Mesenchymal stem cell (in vitro differentiated cells and primary cell): ENCODE measurements at regions not wholly inside any gene's neighbourhood (a gene's known extent, or its start where the extent isn't known, plus 50 kb on each side); places are given as distances from the start of the nearest gene placed in this dataset.

Experiments used
- DNase-seq: peaks from one replicate; pipeline ENCODE4 v3.0.0-alpha.2; 2013
- H2AFZ ChIP-seq: one replicate; pipeline ENCODE4 v1.6.1; 2013; ENCODE audit warnings: low read depth, mild to moderate bottlenecking, control low read depth, inconsistent platforms, low read length, moderate library complexity
- H2AK5ac ChIP-seq: 2 replicates; pipeline ENCODE4 v1.6.1; 2013; ENCODE audit warnings: low read length, moderate library complexity, mild to moderate bottlenecking, inconsistent platforms; ENCODE audit not compliant: severe bottlenecking
- H2BK120ac ChIP-seq: one replicate; pipeline ENCODE4 v1.6.1; 2013; ENCODE audit warnings: low read depth, mild to moderate bottlenecking, inconsistent platforms, low read length, moderate library complexity
- H2BK12ac ChIP-seq, 2 experiments: one replicate each; pipeline ENCODE4 v1.6.1; 2013; ENCODE audit warnings: inconsistent platforms in 2 of 2, low read length in 2 of 2, mild to moderate bottlenecking in 2 of 2, moderate library complexity in 2 of 2, control low read depth in 1 of 2
- H2BK15ac ChIP-seq: one replicate; pipeline ENCODE4 v1.6.1; 2013; ENCODE audit warnings: mild to moderate bottlenecking, low read depth, inconsistent platforms; ENCODE audit not compliant: poor library complexity, severe bottlenecking
- H2BK5ac ChIP-seq: 2 replicates; pipeline ENCODE4 v1.6.1; 2013; ENCODE audit warnings: low read depth, mild to moderate bottlenecking, low read length, control low read depth, inconsistent platforms; ENCODE audit not compliant: poor library complexity, severe bottlenecking
- H3K14ac ChIP-seq, 2 experiments: one replicate each; pipeline ENCODE4 v1.6.1; 2013; ENCODE audit warnings: inconsistent platforms in 2 of 2, low read length in 2 of 2, control low read depth in 1 of 2, mild to moderate bottlenecking in 1 of 2, moderate library complexity in 1 of 2
- H3K18ac ChIP-seq, 2 experiments: one replicate each; pipeline ENCODE4 v1.6.1; 2013; ENCODE audit warnings: inconsistent platforms in 2 of 2, low read length in 2 of 2, control low read depth in 1 of 2, low read depth in 1 of 2, mild to moderate bottlenecking in 1 of 2
- H3K23ac ChIP-seq, 2 experiments: one replicate each; pipeline ENCODE4 v1.6.1; 2013; ENCODE audit warnings: inconsistent platforms in 2 of 2, low read length in 2 of 2, mild to moderate bottlenecking in 2 of 2, moderate library complexity in 2 of 2, control low read depth in 1 of 2
- H3K27ac ChIP-seq: 2 replicates; pipeline ENCODE4 v1.5.1; 2013; ENCODE audit warnings: mild to moderate bottlenecking, moderate library complexity, low read length, control low read depth, inconsistent platforms; ENCODE audit not compliant: poor library complexity, severe bottlenecking
- H3K27me3 ChIP-seq, 2 experiments: 2 replicates each; pipeline versions ENCODE4 v1.6.1 to v1.7.0; 2013; ENCODE audit warnings: low read length in 2 of 2, mild to moderate bottlenecking in 2 of 2, moderate library complexity in 2 of 2, control low read depth in 1 of 2, inconsistent platforms in 1 of 2; ENCODE audit not compliant: control insufficient read depth in 1 of 2, insufficient read depth in 1 of 2
- H3K36me3 ChIP-seq, 2 experiments: 2 replicates each; pipeline versions ENCODE4 v1.6.1 to v1.7.0; 2013; ENCODE audit warnings: low read length in 2 of 2, control low read depth in 1 of 2, inconsistent platforms in 1 of 2, low read depth in 1 of 2, mild to moderate bottlenecking in 1 of 2; ENCODE audit not compliant: insufficient read depth in 2 of 2, control insufficient read depth in 1 of 2
- H3K4ac ChIP-seq, 2 experiments: one replicate each; pipeline ENCODE4 v1.6.1; 2013; ENCODE audit warnings: inconsistent platforms in 2 of 2, low read length in 2 of 2, mild to moderate bottlenecking in 2 of 2, moderate library complexity in 2 of 2, control low read depth in 1 of 2, low read depth in 1 of 2
- H3K4me1 ChIP-seq: 2 replicates; pipeline ENCODE4 v1.6.1; 2013; ENCODE audit warnings: low read depth, low read length, control low read depth; ENCODE audit not compliant: control insufficient read depth, insufficient read depth
- H3K4me2 ChIP-seq: 2 replicates; pipeline ENCODE4 v1.6.1; 2013; ENCODE audit warnings: low read length, mild to moderate bottlenecking, inconsistent platforms; ENCODE audit not compliant: poor library complexity, severe bottlenecking
- H3K4me3 ChIP-seq, 2 experiments: 2 replicates each; pipeline versions ENCODE4 v1.5.1 to v1.7.0; 2013; ENCODE audit warnings: low read length in 2 of 2, mild to moderate bottlenecking in 2 of 2, control low read depth in 1 of 2, low read depth in 1 of 2; ENCODE audit not compliant: insufficient read depth in 1 of 2
- H3K79me1 ChIP-seq: replicated peaks from 2 replicates; pipeline ENCODE4 v1.6.1; 2013; ENCODE audit warnings: mild to moderate bottlenecking, control low read depth, low read length, inconsistent platforms; ENCODE audit not compliant: poor library complexity, severe bottlenecking
- H3K9ac ChIP-seq: 2 replicates; pipeline ENCODE4 v1.7.0; 2013; ENCODE audit warnings: mild to moderate bottlenecking, low read length, moderate library complexity
- H3K9me3 ChIP-seq: 2 replicates; pipeline ENCODE4 v1.7.0; 2013; ENCODE audit warnings: mild to moderate bottlenecking, low read length; ENCODE audit not compliant: control insufficient read depth
- H4K8ac ChIP-seq: one replicate; pipeline ENCODE4 v1.6.1; 2013; ENCODE audit warnings: inconsistent platforms, mild to moderate bottlenecking, low read length, moderate library complexity
- H4K91ac ChIP-seq: one replicate; pipeline ENCODE4 v1.6.1; 2013; ENCODE audit warnings: mild to moderate bottlenecking, low read length, inconsistent platforms
- whole genome bisulfite sequencing: methylation state at CpG from one replicate; pipeline ENCODE4 v1.1.7; 2013; ENCODE audit warnings: mixed read lengths; 5-methylcytosine and 5-hydroxymethylcytosine counted together

DNA sequence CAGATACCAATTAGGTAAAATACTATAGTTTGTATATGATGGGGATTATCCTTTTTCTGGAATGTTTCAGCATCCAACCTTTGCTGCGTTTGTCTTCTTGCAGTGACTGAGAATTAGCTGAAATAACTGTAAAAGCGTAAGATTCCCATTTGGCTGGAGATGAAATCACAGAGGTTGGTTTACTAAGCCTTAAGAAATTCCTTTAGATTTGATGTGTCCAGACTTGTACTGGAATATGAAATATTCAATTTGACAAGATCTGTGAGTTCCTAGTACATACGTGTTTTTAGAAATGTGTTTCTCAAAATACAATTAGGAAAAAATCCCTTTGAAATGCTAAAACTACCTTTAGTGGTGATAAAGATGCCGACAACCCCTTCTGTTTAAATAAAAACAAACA is 286.0 kb upstream of the DMRT1 start:
- no peak overlapping the region for H3K23ac ChIP-seq
- H3K4ac ChIP-seq, result no peak overlapping the region
- no peak overlapping the region for H2AK5ac ChIP-seq
- H4K8ac ChIP-seq, result no peak overlapping the region
- H3K79me1 ChIP-seq, result no peaks in the 10 kb centered on the region
- no peak overlapping the region for H3K4me3 ChIP-seq
- no peaks in the 10 kb centered on the region for H3K9me3 ChIP-seq
- no peak overlapping the region for H2BK120ac ChIP-seq
- H2BK5ac ChIP-seq, result no peak overlapping the region
- no peak overlapping the region for H3K27ac ChIP-seq
- no peak overlapping the region for H3K18ac ChIP-seq
- H3K27me3 ChIP-seq, result no peaks in the 10 kb centered on the region
- H3K36me3 ChIP-seq, result no peaks in the 10 kb centered on the region
- H3K4me2 ChIP-seq, result no peak overlapping the region
- H3K4me1 ChIP-seq, result peaks cover 3% of the 10 kb centered on the region
- no peak overlapping the region for H2AFZ ChIP-seq
- no peak overlapping the region for H3K14ac ChIP-seq
- H4K91ac ChIP-seq, result no peak overlapping the region
- no peak overlapping the region for H2BK15ac ChIP-seq
- H2BK12ac ChIP-seq, result no peak overlapping the region
- WGBS, result 88% methylated on average over 2 of the region's 4 CpGs
- H3K9ac ChIP-seq, result peak overlapping the region; percentile 13
- DNase-seq, result no peak

GRCh38 chr9:556199-556598 is 285.3 kb upstream of the DMRT1 start:
- H2BK5ac ChIP-seq, result no peak overlapping the region
- no peak overlapping the region for H2AFZ ChIP-seq
- no peak overlapping the region for H4K91ac ChIP-seq
- H3K4me2 ChIP-seq, result no peak overlapping the region
- H3K36me3 ChIP-seq, result no peaks in the 10 kb centered on the region
- H3K79me1 ChIP-seq, result no peaks in the 10 kb centered on the region
- H3K4ac ChIP-seq, result no peak overlapping the region
- no peak overlapping the region for H2AK5ac ChIP-seq
- no peak overlapping the region for H2BK120ac ChIP-seq
- H3K4me1 ChIP-seq, result peaks cover 3% of the 10 kb centered on the region
- H3K23ac ChIP-seq, result no peak overlapping the region
- no peak overlapping the region for H3K18ac ChIP-seq
- no peak overlapping the region for H4K8ac ChIP-seq
- no peaks in the 10 kb centered on the region for H3K9me3 ChIP-seq
- H3K14ac ChIP-seq, result no peak overlapping the region
- no peak overlapping the region for H2BK12ac ChIP-seq
- H3K9ac ChIP-seq, result peak overlapping the region; percentile 13
- no peak overlapping the region for H2BK15ac ChIP-seq
- no peak overlapping the region for H3K27ac ChIP-seq
- no peaks in the 10 kb centered on the region for H3K27me3 ChIP-seq
- no peak for DNase-seq
- 69% methylated on average over 2 of the region's 3 CpGs for WGBS
- no peak overlapping the region for H3K4me3 ChIP-seq

DNA sequence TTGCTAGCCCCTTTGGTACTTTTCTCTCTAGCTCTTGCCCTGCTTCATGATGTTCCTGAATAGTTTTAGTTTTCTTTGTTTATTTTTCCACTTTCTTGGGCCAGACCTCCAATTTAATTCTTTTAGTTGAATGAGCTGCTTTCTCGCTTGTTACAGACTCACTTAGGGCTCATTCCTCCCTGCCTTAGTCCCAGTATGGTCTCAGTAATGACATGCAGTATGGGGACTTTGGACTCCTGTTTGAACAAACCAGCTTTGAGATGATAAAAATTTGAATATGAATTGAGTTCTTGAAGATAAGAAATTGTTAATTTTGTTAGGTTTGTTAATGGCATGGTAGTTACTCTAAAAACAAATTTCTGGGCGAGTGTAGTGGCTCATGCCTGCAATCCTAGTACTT is 284.8 kb upstream of the DMRT1 start:
- Histone ChIP-seq H3K27me3 (no peaks in the 10 kb centered on the region), H3K9me3 (no peaks in the 10 kb centered on the region), H3K14ac (no peak overlapping the region), H2BK5ac (no peak overlapping the region), H2AK5ac (no peak overlapping the region), H3K27ac (no peak overlapping the region), H2AFZ (no peak overlapping the region), H3K79me1 (no peaks in the 10 kb centered on the region), H3K9ac (peak overlapping the region; percentile 9), H3K23ac (no peak overlapping the region), H3K36me3 (no peaks in the 10 kb centered on the region), H2BK15ac (no peak overlapping the region), H3K4me1 (peaks cover 3% of the 10 kb centered on the region), H3K4me2 (no peak overlapping the region), H3K18ac (no peak overlapping the region), H3K4ac (no peak overlapping the region), H3K4me3 (no peak overlapping the region), H4K8ac (no peak overlapping the region), H4K91ac (no peak overlapping the region), H2BK120ac (no peak overlapping the region), H2BK12ac (no peak overlapping the region)
- DNase-seq, result no peak
- 60% methylated on average over 2 of the region's 2 CpGs for WGBS

DNA sequence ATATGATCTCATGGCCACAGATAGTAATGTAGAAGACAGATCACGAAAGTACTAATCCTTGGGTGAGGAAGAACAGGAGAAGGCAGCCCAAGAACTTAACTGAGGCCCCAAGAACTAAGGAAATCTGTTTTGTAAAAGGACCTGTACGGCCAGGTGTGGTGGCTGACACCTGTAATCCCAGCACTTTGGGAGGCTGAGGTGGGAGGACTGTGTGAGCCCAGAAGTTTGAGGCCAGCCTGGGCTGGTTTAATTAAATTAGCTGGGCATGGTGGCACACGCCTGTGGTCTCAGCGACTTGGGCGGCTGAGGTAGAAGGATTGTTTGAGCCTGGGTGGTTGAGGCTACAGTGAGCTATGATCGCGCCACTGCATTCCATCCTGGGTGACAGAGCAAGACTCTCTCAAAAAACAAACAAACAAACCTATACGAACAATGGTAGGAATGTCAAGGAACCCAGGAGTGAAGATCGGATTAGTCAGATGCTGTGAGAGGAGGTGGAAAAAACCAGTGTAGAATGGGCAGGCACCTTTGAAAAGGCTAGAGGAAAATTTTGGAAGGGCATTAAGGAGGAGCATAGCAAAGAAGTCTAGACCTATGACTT is 283.8 kb upstream of the DMRT1 start:
- no peak overlapping the region for H2BK15ac ChIP-seq
- H3K9ac ChIP-seq, result no peak overlapping the region
- no peak overlapping the region for H2BK5ac ChIP-seq
- H3K27ac ChIP-seq, result no peak overlapping the region
- H3K36me3 ChIP-seq, result no peaks in the 10 kb centered on the region
- 56% methylated on average over 8 of the region's 9 CpGs for WGBS
- no peak overlapping the region for H2AK5ac ChIP-seq
- no peak overlapping the region for H3K23ac ChIP-seq
- H4K8ac ChIP-seq, result no peak overlapping the region
- H3K27me3 ChIP-seq, result no peaks in the 10 kb centered on the region
- H3K79me1 ChIP-seq, result no peaks in the 10 kb centered on the region
- no peak overlapping the region for H3K18ac ChIP-seq
- H3K4me3 ChIP-seq, result no peak overlapping the region
- H3K9me3 ChIP-seq, result no peaks in the 10 kb centered on the region
- H2BK12ac ChIP-seq, result no peak overlapping the region
- no peak overlapping the region for H3K14ac ChIP-seq
- no peak overlapping the region for H3K4me2 ChIP-seq
- H3K4me1 ChIP-seq, result peaks cover 3% of the 10 kb centered on the region
- no peak overlapping the region for H2AFZ ChIP-seq
- H4K91ac ChIP-seq, result no peak overlapping the region
- H2BK120ac ChIP-seq, result no peak overlapping the region
- H3K4ac ChIP-seq, result no peak overlapping the region
- no peak for DNase-seq
